ENCODE measurements at regions not wholly inside any gene's neighbourhood (a gene's known extent, or its start where the extent isn't known, plus 50 kb on each side); places are given as distances from the start of the nearest gene placed in this dataset.

DNA sequence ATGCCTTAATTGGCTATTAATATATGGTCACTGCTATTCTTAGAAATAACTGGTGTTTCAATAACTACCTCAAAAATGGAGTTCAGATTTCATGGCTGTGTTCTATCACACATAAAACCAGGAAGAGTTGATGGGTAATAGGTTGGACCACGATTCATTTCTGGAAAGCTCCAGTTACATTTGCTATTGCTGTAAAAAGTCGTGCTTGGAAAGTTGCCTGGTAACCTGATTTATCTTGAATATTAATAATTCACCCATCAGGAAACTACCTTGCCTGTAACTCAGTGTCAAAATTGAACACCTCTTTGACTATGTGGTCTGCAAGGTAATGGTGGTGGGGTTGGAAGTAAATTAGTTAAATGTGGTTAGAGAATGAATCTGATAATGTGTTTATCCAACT is 104.7 kb upstream of the IFNG-AS1 start (continued):
- TF ChIP-seq KDM5A (IDR thresholded peaks at IDR 0.05; ENCODE audit: low read length) (no peak), BACH1 (IDR thresholded peaks at IDR 0.05; ENCODE audit: low read length) (no peak), SP1 (IDR thresholded peaks at IDR 0.05; ENCODE audit: low read depth, low read length) (no peak)
- TF ChIP-seq, protein P1, sequence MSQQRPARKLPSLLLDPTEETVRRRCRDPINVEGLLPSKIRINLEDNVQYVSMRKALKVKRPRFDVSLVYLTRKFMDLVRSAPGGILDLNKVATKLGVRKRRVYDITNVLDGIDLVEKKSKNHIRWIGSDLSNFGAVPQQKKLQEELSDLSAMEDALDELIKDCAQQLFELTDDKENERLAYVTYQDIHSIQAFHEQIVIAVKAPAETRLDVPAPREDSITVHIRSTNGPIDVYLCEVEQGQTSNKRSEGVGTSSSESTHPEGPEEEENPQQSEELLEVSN (IDR thresholded peaks at IDR 0.05) = no peak

All from H1 (cell line).